ENCODE measurements at regions not wholly inside any gene's neighbourhood (a gene's known extent, or its start where the extent isn't known, plus 50 kb on each side); places are given as distances from the start of the nearest gene placed in this dataset.
"Not testable (repeated sequence)": the region's sequence is repeated elsewhere in the genome, so short reads cannot be mapped to it uniquely, and the experiment has no call there.

GRCh38 chr7:94154858-94155257, 150.7 kb upstream of the BET1 start:
- no peaks in the 10 kb centered on the region for H3K4me1 Mint-ChIP-seq
- Histone ChIP-seq H3K9me3 (replicated peaks in 1 of 2; ENCODE audit: control insufficient read depth in 1 of 2, insufficient read depth in 1 of 2, low read length in 2 of 2) (no peaks in the 10 kb centered on the region), H3K4me3 (replicated peaks in 1 of 3; ENCODE audit: low read depth in 2 of 3, low read length in 3 of 3) (no peak overlapping the region), H3K4me1 (ENCODE audit: control insufficient read depth in 1 of 2, insufficient read depth in 2 of 2, low read length in 2 of 2) (no peaks in the 10 kb centered on the region), H2AFZ (ENCODE audit: insufficient read depth, low read depth, low read length, poor library complexity, severe bottlenecking) (no peak overlapping the region), H3K4me2 (replicated peaks; ENCODE audit: extremely low read depth, low read length, poor library complexity, severe bottlenecking) (no peak overlapping the region), H3K79me2 (ENCODE audit: insufficient read depth, low read length) (no peaks in the 10 kb centered on the region), H3K36me3 (replicated peaks in 1 of 2; ENCODE audit: control insufficient read depth in 1 of 2, insufficient read depth in 2 of 2, low read length in 2 of 2) (no peaks in the 10 kb centered on the region), H3K27me3 (ENCODE audit: control insufficient read depth in 2 of 2, insufficient read depth in 2 of 2, low read length in 2 of 2) (no peaks in the 10 kb centered on the region), H4K20me1 (ENCODE audit: insufficient read depth, low read length) (no peaks in the 10 kb centered on the region), H3K9ac (ENCODE audit: insufficient read depth, low read length, poor library complexity, severe bottlenecking) (no peak overlapping the region), H3K27ac (ENCODE audit: low read depth in 1 of 2, low read length in 2 of 2) (no peak overlapping the region)
- DNase-seq, result no peak
- no peaks in the 10 kb centered on the region for H3K36me3 Mint-ChIP-seq
- intact Hi-C loops (cut with micrococcal nuclease), result no loop called here
- H3K9me3 Mint-ChIP-seq, result peaks cover 0 to 4% (median 0%) of the 10 kb centered on the region in 7 donors
- 95% methylated on average over 3 of the region's 3 CpGs for WGBS (ENCODE audit: insufficient coverage)
- no peak overlapping the region for H3K27ac Mint-ChIP-seq
- H3K27me3 Mint-ChIP-seq (ENCODE audit: low read depth in 3 of 3), result peaks cover 0 to 2% (median 0%) of the 10 kb centered on the region in 3 donors
- no peak for TF ChIP-seq CTCF (IDR thresholded peaks at IDR 0.05)
- no peak overlapping the region for H3K4me3 Mint-ChIP-seq

- H4K20me1 ChIP-seq (ENCODE audit: insufficient read depth, low read length); H3K36me3 ChIP-seq (replicated peaks in 1 of 2; ENCODE audit: control insufficient read depth in 1 of 2, insufficient read depth in 2 of 2, low read length in 2 of 2); H2AFZ ChIP-seq (ENCODE audit: insufficient read depth, low read depth, low read length, poor library complexity, severe bottlenecking); H3K36me3 Mint-ChIP-seq; H3K9me3 ChIP-seq (replicated peaks in 1 of 2; ENCODE audit: control insufficient read depth in 1 of 2, insufficient read depth in 1 of 2, low read length in 2 of 2); intact Hi-C loops (cut with micrococcal nuclease); H3K27me3 Mint-ChIP-seq (ENCODE audit: low read depth in 3 of 3); H3K4me3 ChIP-seq (replicated peaks in 1 of 3; ENCODE audit: low read depth in 2 of 3, low read length in 3 of 3); H3K79me2 ChIP-seq (ENCODE audit: insufficient read depth, low read length); H3K27me3 ChIP-seq (ENCODE audit: control insufficient read depth in 2 of 2, insufficient read depth in 2 of 2, low read length in 2 of 2); H3K27ac ChIP-seq (ENCODE audit: low read depth in 1 of 2, low read length in 2 of 2); H3K4me3 Mint-ChIP-seq; H3K27ac Mint-ChIP-seq; H3K9me3 Mint-ChIP-seq; H3K9ac ChIP-seq (ENCODE audit: insufficient read depth, low read length, poor library complexity, severe bottlenecking); H3K4me2 ChIP-seq (replicated peaks; ENCODE audit: extremely low read depth, low read length, poor library complexity, severe bottlenecking): not testable (repeated sequence)
- WGBS (ENCODE audit: insufficient coverage), result 50% methylated on average over 3 of the region's 5 CpGs
- DNase-seq, result peak; percentile 2 to 51 (median 9)
- H3K4me1 Mint-ChIP-seq, result peaks cover 15% of the 10 kb centered on the region
- H3K4me1 ChIP-seq (ENCODE audit: control insufficient read depth in 1 of 2, insufficient read depth in 2 of 2, low read length in 2 of 2), result peaks cover 6 to 12% of the 10 kb centered on the region in 2 donors
These were observed 153.6 kb upstream of the BET1 start for GRCh38 chr7:94157659-94158306.

All from CD14-positive monocyte (primary cell).